ENCODE measurements at regions not wholly inside any gene's neighbourhood (a gene's known extent, or its start where the extent isn't known, plus 50 kb on each side); places are given as distances from the start of the nearest gene placed in this dataset.

GRCh38 chr13:63497601-63498000 is 2082.0 kb upstream of the PCDH20 start:
- TF ChIP-seq, protein P1, sequence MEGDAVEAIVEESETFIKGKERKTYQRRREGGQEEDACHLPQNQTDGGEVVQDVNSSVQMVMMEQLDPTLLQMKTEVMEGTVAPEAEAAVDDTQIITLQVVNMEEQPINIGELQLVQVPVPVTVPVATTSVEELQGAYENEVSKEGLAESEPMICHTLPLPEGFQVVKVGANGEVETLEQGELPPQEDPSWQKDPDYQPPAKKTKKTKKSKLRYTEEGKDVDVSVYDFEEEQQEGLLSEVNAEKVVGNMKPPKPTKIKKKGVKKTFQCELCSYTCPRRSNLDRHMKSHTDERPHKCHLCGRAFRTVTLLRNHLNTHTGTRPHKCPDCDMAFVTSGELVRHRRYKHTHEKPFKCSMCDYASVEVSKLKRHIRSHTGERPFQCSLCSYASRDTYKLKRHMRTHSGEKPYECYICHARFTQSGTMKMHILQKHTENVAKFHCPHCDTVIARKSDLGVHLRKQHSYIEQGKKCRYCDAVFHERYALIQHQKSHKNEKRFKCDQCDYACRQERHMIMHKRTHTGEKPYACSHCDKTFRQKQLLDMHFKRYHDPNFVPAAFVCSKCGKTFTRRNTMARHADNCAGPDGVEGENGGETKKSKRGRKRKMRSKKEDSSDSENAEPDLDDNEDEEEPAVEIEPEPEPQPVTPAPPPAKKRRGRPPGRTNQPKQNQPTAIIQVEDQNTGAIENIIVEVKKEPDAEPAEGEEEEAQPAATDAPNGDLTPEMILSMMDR (IDR thresholded peaks at IDR 0.05) = no peak
- no peak for TF ChIP-seq POLR2A (IDR thresholded peaks at IDR 0.05)
